ENCODE measurements at regions not wholly inside any gene's neighbourhood (a gene's known extent, or its start where the extent isn't known, plus 50 kb on each side); places are given as distances from the start of the nearest gene placed in this dataset.
A peak's percentile ranks its signal among the peaks of the same experiment; 100 is the strongest.

DNA sequence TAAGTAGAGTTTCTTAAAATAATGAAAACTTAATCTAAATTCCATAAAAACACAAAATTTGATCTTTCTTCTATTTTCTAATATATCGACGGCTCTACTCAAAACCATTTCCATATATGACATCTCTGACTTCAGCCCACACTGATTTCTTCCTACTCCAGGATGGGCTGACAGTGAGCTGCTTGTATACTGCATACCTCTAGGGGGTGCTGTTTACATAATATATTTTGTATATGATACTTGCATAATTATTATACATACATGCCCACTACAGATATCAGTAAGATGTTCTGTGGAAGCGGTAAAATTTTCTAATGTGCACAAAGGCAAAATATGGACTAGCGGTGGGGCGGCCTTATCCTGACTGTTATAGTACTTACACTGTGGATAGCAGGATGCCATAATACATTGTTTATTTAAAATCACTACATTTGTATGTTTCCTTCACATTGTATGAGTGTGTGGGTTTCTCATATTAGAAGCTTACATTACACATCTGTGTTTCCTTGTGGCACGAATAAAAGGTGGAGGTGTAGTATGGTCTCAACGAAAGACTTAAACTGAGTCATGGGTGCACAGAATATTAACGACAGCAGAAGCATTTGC, 66.1 kb upstream of the NXPH2 start:
- TF ChIP-seq CTCF (conservative IDR thresholded peaks at IDR 0.05): peak; percentile 84
- no peak for TF ChIP-seq ZFX (IDR thresholded peaks at IDR 0.05)
